ENCODE measurements at regions not wholly inside any gene's neighbourhood (a gene's known extent, or its start where the extent isn't known, plus 50 kb on each side); places are given as distances from the start of the nearest gene placed in this dataset.

GRCh38 chr4:35934320-35934981 is 309.9 kb downstream of the ARAP2 start:
- peak; percentile 45 for TF ChIP-seq CTCF (IDR thresholded peaks at IDR 0.05; ENCODE audit: control insufficient read depth, extremely low read depth, insufficient read depth)
- peak; percentile 14 for DNase-seq (ENCODE audit: low read depth)

GRCh38 chr4:35938936-35939335 is 305.4 kb downstream of the ARAP2 start:
- no peak overlapping the region for H3K4me3 ChIP-seq (ENCODE audit: low read depth, low read length)
- TF ChIP-seq CTCF (IDR thresholded peaks at IDR 0.05; ENCODE audit: control insufficient read depth, extremely low read depth, insufficient read depth): no peak
- no peak for DNase-seq (ENCODE audit: low read depth)

More at GRCh38 chr4:35934320-35934981, 309.9 kb downstream of the ARAP2 start:
- no peak overlapping the region for H3K4me3 ChIP-seq (ENCODE audit: low read depth, low read length)

- no peak for TF ChIP-seq CTCF (IDR thresholded peaks at IDR 0.05; ENCODE audit: control insufficient read depth, extremely low read depth, insufficient read depth)
- no peak for DNase-seq (ENCODE audit: low read depth)
- H3K4me3 ChIP-seq (ENCODE audit: low read depth, low read length): no peak overlapping the region
Measured at GRCh38 chr4:35939751-35940150, 304.6 kb downstream of the ARAP2 start.

- TF ChIP-seq CTCF (IDR thresholded peaks at IDR 0.05; ENCODE audit: control insufficient read depth, extremely low read depth, insufficient read depth): no peak
- no peak overlapping the region for H3K4me3 ChIP-seq (ENCODE audit: low read depth, low read length)
- DNase-seq (ENCODE audit: low read depth): no peak
Measured at GRCh38 chr4:35942092-35942491, 302.2 kb downstream of the ARAP2 start.

GRCh38 chr4:35943606-35944005 is 300.7 kb downstream of the ARAP2 start:
- TF ChIP-seq CTCF (IDR thresholded peaks at IDR 0.05; ENCODE audit: control insufficient read depth, extremely low read depth, insufficient read depth): no peak
- DNase-seq (ENCODE audit: low read depth): no peak
- no peak overlapping the region for H3K4me3 ChIP-seq (ENCODE audit: low read depth, low read length)

- no peak for DNase-seq (ENCODE audit: low read depth)
- H3K4me3 ChIP-seq (ENCODE audit: low read depth, low read length): no peak overlapping the region
- no peak for TF ChIP-seq CTCF (IDR thresholded peaks at IDR 0.05; ENCODE audit: control insufficient read depth, extremely low read depth, insufficient read depth)
Measured at GRCh38 chr4:35948171-35948570, 296.1 kb downstream of the ARAP2 start.

- no peak for TF ChIP-seq CTCF (IDR thresholded peaks at IDR 0.05; ENCODE audit: control insufficient read depth, extremely low read depth, insufficient read depth)
- DNase-seq (ENCODE audit: low read depth): no peak
- no peak overlapping the region for H3K4me3 ChIP-seq (ENCODE audit: low read depth, low read length)
Measured at GRCh38 chr4:35950442-35950841, 293.9 kb downstream of the ARAP2 start.

Measured in LNCaP clone FGC (cell line).